ENCODE measurements at regions not wholly inside any gene's neighbourhood (a gene's known extent, or its start where the extent isn't known, plus 50 kb on each side); places are given as distances from the start of the nearest gene placed in this dataset.

DNA sequence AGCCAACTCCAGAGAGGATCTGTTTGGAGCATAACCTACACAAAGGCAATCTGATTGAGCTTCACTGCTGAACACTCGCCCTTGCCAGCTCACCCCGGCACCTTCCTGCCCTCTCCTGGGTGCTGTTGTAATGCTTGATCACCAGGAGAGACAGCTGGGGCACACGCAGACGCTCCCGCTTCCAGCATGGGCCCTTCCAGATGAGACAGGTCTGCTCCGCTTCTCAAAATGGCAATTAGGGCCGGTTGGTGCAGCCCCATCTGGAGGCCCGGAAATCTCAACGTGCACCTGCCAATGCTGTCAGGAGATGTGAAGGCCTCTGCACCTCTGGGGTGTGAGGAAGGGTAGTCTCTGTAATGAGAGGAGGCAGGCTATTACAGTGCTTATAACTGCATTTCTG, 206.1 kb downstream of the ABCC12 start:
- TF ChIP-seq EP300 (IDR thresholded peaks at IDR 0.05) (no peak), POLR2AphosphoS5 (IDR thresholded peaks at IDR 0.05) (no peak), POLR2A (IDR thresholded peaks at IDR 0.05) (no peak)
- TF ChIP-seq, protein P1, sequence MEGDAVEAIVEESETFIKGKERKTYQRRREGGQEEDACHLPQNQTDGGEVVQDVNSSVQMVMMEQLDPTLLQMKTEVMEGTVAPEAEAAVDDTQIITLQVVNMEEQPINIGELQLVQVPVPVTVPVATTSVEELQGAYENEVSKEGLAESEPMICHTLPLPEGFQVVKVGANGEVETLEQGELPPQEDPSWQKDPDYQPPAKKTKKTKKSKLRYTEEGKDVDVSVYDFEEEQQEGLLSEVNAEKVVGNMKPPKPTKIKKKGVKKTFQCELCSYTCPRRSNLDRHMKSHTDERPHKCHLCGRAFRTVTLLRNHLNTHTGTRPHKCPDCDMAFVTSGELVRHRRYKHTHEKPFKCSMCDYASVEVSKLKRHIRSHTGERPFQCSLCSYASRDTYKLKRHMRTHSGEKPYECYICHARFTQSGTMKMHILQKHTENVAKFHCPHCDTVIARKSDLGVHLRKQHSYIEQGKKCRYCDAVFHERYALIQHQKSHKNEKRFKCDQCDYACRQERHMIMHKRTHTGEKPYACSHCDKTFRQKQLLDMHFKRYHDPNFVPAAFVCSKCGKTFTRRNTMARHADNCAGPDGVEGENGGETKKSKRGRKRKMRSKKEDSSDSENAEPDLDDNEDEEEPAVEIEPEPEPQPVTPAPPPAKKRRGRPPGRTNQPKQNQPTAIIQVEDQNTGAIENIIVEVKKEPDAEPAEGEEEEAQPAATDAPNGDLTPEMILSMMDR (IDR thresholded peaks at IDR 0.05) = no peak
